ENCODE measurements at regions not wholly inside any gene's neighbourhood (a gene's known extent, or its start where the extent isn't known, plus 50 kb on each side); places are given as distances from the start of the nearest gene placed in this dataset.

DNA sequence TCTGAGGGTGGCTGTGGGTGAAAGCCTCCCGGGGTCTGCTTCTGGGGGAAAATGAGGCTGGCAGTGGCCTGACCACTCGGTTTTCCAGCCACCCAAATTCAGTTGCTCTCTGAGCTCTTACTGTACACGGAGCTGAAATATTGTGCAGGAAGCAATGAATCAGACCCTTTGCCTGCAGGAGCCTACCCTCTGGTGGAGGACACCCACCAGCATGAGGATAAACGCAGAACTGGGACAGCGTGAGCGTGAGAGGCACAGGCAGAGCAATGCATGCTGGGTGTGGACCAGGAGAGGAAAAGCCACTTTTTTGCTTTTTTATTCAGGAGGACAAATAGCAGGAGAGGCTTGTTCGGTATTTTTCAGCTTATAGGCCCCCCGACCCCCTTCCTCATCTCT, 298.0 kb downstream of the QKI start:
- Histone ChIP-seq H3K4me3 (no peak overlapping the region), H3K27ac (no peak overlapping the region), H3K4me1 (replicated peaks in 1 of 2) (peaks cover 8 to 11% of the 10 kb centered on the region in 2 donors)
- peak in 1 of 8 experiments; percentile 22 for ATAC-seq (replicated peaks in 6 of 8)
- in situ Hi-C loops (cut with MboI; ENCODE audit: low pct_unique_long_range_greater_than_20kb in 2 of 9, low sequenced_read_pairs in 9 of 9, unreplicated experiment in 9 of 9) = no loop called here
- 46 to 100% (median 81%) methylated on average over 1 to 5 of the region's 8 CpGs; no CpG with 5 or more reads in 3 of the 10 experiments for WGBS, 10 experiments

DNA sequence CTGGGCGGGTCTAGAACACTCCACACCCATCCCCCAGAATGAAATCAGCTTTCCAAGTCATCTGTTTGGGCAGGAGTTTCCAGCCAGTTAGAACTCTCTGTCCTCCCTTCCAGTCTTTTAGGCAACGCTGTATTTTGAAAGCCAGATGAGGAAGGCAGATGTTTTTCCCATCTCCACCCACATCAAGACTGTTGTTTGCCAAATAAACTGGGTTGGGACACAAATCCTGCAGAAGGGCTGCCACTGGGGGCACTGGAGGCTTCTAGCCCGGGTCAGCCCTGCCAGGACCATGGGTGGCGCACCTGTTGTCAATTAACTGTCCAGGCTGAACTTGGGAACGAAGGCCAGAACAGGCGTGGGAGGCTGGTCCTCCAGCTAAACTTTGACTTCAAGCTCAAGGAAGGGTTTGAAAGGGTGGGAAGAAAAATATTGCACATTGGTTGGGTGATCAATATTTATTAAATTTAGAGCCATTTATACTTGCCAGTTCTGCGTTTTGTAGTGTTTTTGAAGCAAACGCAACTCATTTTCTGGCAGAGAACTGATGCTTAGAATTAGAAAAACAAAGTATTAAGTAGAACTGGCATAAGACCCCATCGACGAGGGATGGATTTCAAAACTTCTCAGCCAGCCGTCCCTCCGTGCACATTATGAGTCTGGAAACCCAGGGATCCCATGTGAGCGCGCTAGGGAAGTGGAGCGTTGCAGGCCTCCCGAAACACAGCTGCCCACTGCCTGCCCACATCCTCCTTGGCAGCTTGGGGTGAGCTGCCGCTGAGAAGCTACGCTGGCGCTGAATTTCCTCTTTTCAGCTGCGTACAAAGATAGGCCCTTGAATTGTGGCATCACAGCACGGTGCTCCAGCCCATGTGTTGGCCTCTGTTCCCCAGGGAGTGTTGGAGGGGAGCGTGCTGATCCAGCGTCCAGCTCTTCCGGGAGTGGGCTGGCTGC, 297.4 kb downstream of the QKI start:
- ATAC-seq (replicated peaks in 6 of 8) = peak in 3 of 8 experiments; percentile 78 to 88 (median 86)
- peaks cover 14% of the 10 kb centered on the region in 2 donors for H3K4me1 ChIP-seq (replicated peaks in 1 of 2)
- H3K27ac ChIP-seq = no peak overlapping the region
- H3K4me3 ChIP-seq = no peak overlapping the region
- in situ Hi-C loops (cut with MboI; ENCODE audit: low pct_unique_long_range_greater_than_20kb in 2 of 9, low sequenced_read_pairs in 9 of 9, unreplicated experiment in 9 of 9) = no loop called here
- WGBS, 10 experiments = 9 to 97% (median 79%) methylated on average over 2 to 11 of the region's 24 CpGs

DNA sequence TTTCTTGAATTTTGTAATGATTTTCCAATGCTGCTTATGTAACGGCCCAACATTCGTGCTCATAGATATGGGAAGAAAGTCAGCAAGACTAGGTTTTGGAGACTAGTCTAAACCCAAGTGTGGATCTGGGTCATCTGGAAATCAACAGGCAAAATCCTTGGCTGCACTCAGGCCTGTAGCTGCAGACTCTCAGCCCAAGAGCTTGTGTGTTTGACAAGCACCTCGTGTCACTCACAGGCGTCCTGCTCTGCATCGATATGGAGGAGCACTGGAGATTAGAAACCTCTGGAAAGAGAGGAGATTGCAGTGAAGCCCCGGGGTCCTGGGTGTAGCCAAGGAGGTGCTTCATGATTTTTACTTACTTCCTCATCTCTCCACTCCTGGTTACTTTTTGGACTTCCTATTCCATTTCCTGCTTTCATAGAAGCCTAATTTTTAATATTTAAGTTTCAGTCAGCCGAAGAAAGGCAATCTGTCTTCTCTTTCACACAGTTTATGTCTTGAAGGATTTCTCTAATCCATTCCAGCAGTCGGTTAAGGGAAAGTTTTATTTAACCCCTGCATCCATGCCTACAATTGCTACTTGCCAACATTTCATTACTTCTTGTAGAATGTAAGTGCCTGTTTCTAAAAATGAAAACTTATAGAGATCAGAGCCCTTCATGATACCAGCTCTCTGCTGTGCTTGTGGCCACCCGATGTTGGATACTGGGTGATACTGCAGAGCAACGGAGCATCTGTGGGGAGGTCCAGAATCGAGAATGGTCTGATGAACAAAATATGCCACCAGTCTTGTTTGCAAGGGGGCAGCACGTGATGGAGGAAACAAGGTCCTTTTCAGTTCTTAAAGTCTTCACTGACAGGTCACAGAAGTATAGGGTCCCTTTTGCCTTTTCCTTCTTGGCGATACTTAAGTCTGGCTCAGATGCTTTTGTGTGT, 296.3 kb downstream of the QKI start:
- in situ Hi-C loops (cut with MboI; ENCODE audit: low pct_unique_long_range_greater_than_20kb in 2 of 9, low sequenced_read_pairs in 9 of 9, unreplicated experiment in 9 of 9) = no loop called here
- ATAC-seq (replicated peaks in 6 of 8) = no peak
- no peak overlapping the region for H3K4me3 ChIP-seq
- peaks cover 14% of the 10 kb centered on the region in 2 donors for H3K4me1 ChIP-seq (replicated peaks in 1 of 2)
- 15 to 95% (median 87%) methylated on average over 4 to 13 of the region's 13 CpGs for WGBS, 10 experiments
- no peak overlapping the region for H3K27ac ChIP-seq

DNA sequence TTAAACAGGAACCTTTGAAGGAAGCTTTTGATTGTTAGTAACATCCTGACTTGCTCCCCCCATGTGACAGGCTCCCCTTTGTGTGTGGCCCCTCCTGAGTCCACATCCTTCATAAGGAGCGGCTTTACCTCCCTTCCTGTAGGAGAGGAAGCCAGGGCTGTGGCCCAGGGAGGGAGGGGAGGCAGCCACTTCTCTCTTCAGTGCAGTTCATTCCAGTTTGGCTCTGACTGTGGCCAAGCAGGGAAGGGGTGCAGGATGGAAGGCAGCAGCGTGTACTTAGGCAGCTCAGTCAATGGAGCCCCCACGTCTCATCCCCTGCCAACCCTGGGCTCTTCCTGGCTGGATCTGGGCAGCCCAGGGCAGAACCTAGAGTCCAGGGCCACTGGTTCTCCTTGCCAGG, 295.2 kb downstream of the QKI start:
- no peak overlapping the region for H3K4me3 ChIP-seq
- peak in 5 of 8 experiments; percentile 53 to 73 (median 58) for ATAC-seq (replicated peaks in 6 of 8)
- H3K27ac ChIP-seq = no peak overlapping the region
- in situ Hi-C loops (cut with MboI; ENCODE audit: low pct_unique_long_range_greater_than_20kb in 2 of 9, low sequenced_read_pairs in 9 of 9, unreplicated experiment in 9 of 9) = no loop called here
- 50 to 100% (median 83%) methylated on average over 1 to 3 of the region's 3 CpGs; no CpG with 5 or more reads in 7 of the 10 experiments for WGBS, 10 experiments
- peaks cover 14% of the 10 kb centered on the region in 2 donors for H3K4me1 ChIP-seq (replicated peaks in 1 of 2)

DNA sequence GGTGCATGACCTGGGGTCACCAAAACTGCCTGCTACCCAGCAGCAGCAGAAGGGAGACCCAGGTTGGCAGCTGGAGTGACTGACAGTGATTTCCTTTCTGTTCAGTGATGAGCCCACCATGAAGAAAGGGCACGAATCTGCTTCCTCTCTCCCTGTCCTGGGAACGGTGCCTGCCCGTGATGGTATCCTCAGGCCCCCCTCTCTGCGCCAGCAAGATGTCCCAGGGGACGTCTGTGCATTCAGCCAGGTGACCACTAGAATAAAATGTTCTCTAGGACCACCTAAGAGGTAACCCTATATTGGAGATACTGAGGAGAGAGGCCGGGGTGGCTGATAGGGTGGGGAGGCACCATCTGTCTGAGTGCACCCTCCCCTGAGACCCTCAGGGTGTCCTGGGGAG, 294.7 kb downstream of the QKI start:
- in situ Hi-C loops (cut with MboI; ENCODE audit: low pct_unique_long_range_greater_than_20kb in 2 of 9, low sequenced_read_pairs in 9 of 9, unreplicated experiment in 9 of 9) = no loop called here
- H3K4me1 ChIP-seq (replicated peaks in 1 of 2) = peaks cover 14% of the 10 kb centered on the region in 2 donors
- peak in 2 of 8 experiments; percentile 4 to 19 for ATAC-seq (replicated peaks in 6 of 8)
- no peak overlapping the region for H3K4me3 ChIP-seq
- H3K27ac ChIP-seq = no peak overlapping the region
- WGBS, 10 experiments = 58 to 93% (median 70%) methylated on average over 1 to 6 of the region's 6 CpGs; no CpG with 5 or more reads in 4 of the 10 experiments

DNA sequence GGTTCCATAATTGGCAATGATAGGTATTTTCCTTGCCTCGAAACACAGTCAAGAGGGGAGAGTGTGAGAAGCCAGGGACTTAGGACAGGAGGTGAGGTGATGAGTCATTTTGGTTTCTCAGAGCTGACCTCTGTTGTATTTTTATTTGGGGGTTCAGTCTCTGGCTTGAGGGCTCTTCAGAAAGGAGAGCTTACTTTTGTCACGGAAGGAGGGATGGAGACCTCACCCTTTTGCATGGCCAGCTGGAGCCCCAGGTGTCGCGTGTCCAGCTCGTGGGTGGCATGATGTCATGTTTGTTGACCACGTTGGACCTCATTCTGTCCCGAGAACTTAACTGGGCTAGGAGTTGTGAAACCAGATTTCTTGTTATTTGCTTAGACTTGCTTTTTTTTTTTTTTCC, 293.9 kb downstream of the QKI start:
- Histone ChIP-seq H3K4me1 (replicated peaks in 1 of 2) (peaks cover 14% of the 10 kb centered on the region in 2 donors), H3K4me3 (no peak overlapping the region), H3K27ac (no peak overlapping the region)
- ATAC-seq (replicated peaks in 6 of 8) = no peak
- 65 to 100% (median 86%) methylated on average over 1 to 7 of the region's 7 CpGs; no CpG with 5 or more reads in 1 of the 10 experiments for WGBS, 10 experiments
- in situ Hi-C loops (cut with MboI; ENCODE audit: low pct_unique_long_range_greater_than_20kb in 2 of 9, low sequenced_read_pairs in 9 of 9, unreplicated experiment in 9 of 9) = no loop called here

DNA sequence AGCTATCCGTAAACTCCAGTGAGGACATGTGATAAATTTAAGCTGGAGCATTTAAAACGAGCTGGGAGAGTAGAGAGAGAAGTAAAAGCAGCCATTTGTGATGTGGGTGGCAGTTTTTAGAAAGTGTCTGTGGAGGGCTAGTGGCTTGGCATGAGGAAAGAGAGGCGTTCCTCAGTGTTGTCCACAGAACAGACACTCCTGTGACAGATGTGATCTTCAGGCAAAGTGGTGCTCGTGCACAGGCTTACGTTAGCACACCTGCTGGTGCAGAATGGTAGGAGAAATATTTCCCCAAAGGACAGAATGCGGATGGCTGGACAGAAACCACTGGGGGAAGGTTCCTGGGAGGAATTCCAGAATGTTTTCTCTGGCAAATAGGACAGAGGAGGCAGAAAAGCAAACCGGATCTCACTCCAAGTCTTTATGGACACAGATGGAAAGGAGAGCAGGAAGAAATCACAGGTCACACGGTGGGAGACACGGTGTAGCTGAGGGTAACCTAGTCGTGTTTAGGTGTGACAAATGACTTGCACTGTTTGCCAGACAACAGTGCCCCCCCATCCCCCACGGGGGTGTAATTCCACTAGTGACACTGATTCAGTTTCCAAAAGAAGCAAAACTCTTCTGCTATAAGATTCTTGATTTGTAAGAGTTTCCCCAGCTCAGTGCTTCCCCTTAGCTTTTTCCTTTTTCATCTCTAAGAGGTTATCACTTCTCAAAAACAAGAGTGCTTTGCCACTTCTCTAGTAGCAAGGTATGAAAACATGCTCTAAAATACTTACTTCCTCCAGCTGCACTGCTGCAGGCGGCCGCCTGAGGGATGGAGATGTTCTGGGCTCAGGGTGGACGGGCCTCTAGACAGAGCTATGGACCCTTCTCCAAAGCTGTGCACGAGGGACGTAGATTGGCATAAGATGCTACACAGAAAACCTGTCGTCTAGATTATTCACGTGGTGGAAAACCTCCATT, 293.2 kb downstream of the QKI start:
- peak in 6 of 8 experiments; percentile 22 to 54 (median 47) for ATAC-seq (replicated peaks in 6 of 8)
- in situ Hi-C loops (cut with MboI; ENCODE audit: low pct_unique_long_range_greater_than_20kb in 2 of 9, low sequenced_read_pairs in 9 of 9, unreplicated experiment in 9 of 9) = no loop called here
- Histone ChIP-seq H3K4me1 (replicated peaks in 1 of 2) (peaks cover 14% of the 10 kb centered on the region in 2 donors), H3K4me3 (no peak overlapping the region), H3K27ac (no peak overlapping the region)
- 0 to 100% (median 85%) methylated on average over 1 to 17 of the region's 18 CpGs; no CpG with 5 or more reads in 1 of the 10 experiments for WGBS, 10 experiments

DNA sequence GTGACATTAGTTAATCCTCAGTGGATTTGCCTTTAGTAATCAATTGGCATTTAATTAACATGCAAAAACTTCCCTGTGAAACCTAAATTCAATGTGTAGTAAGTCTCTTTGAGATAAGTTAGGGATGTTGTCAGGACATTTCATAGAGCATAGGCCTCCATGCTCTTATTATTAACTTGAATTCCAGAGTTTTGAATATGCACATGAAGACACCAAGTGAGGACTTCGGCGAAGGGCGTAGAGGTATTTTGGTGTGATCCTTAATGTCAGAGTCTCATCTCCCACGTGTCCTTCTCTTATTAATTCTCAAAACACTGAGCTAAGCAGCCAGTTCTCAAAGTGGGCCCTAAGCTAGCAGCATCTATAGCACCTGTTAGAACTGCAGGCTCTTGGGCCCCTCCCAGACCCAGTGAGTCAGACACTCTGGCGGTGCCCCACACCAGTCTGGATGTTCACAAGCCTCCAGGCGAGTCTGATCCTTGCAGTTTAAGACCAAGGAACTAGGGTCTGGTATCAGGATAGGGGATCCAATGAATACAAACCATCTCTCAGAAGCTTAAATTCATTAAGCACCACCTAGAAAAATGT, 292.1 kb downstream of the QKI start:
- no peak overlapping the region for H3K27ac ChIP-seq
- in situ Hi-C loops (cut with MboI; ENCODE audit: low pct_unique_long_range_greater_than_20kb in 2 of 9, low sequenced_read_pairs in 9 of 9, unreplicated experiment in 9 of 9) = no loop called here
- no peak overlapping the region for H3K4me3 ChIP-seq
- H3K4me1 ChIP-seq (replicated peaks in 1 of 2) = peaks cover 14% of the 10 kb centered on the region in 2 donors
- ATAC-seq (replicated peaks in 6 of 8) = peak in 5 of 8 experiments; percentile 46 to 81 (median 65)
- 24 to 95% (median 69%) methylated on average over 2 to 5 of the region's 6 CpGs; no CpG with 5 or more reads in 4 of the 10 experiments for WGBS, 10 experiments

DNA sequence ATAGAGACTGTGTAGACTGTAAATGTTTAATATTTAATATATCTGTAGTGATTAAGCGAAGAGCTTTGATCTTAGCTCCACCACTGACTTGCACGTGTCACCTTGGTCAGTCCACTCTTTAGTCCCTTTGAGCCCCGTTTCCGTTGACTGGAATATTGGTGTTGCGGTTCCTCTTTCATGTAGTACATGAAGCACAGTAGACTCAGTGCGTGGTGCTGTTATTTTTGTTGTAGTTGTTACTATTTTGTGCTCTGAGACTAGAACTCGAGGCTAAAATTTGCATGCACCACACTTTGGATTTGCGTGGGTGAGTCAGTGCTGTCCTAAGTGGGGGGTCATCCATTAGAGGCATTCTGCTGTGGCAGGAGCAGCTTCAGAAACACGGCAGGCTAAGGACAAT, 291.4 kb downstream of the QKI start:
- peaks cover 14% of the 10 kb centered on the region in 2 donors for H3K4me1 ChIP-seq (replicated peaks in 1 of 2)
- ATAC-seq (replicated peaks in 6 of 8) = no peak
- H3K4me3 ChIP-seq = no peak overlapping the region
- H3K27ac ChIP-seq = no peak overlapping the region
- in situ Hi-C loops (cut with MboI; ENCODE audit: low pct_unique_long_range_greater_than_20kb in 2 of 9, low sequenced_read_pairs in 9 of 9, unreplicated experiment in 9 of 9) = no loop called here
- 51 to 88% (median 70%) methylated on average over 2 to 9 of the region's 9 CpGs for WGBS, 10 experiments

DNA sequence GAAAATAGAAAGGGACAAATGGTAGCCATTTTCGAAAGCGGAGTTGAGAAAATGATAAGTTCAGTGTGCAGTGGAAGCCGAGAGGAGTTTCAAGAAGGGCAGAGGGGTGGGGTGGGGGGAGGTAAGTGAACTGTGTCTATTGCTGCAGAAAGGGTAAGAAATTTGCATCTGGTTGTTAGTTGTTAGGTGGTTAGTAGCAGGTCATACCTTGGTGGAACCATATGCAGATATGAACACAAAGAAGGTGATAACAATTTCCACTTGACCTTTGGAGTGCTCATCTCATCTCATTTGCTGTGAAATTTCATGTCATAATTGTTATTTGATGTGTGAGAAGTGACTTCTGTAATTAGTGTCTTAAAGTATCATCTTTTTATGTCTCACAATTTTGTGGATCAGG, 288.2 kb downstream of the QKI start:
- Histone ChIP-seq H3K27ac (no peak overlapping the region), H3K4me3 (no peak overlapping the region), H3K4me1 (replicated peaks in 1 of 2) (peaks cover 7 to 8% of the 10 kb centered on the region in 2 donors)
- no peak for ATAC-seq (replicated peaks in 6 of 8)
- in situ Hi-C loops (cut with MboI; ENCODE audit: low pct_unique_long_range_greater_than_20kb in 2 of 9, low sequenced_read_pairs in 9 of 9, unreplicated experiment in 9 of 9) = no loop called here
- WGBS, 10 experiments = 60 to 100% (median 93%) methylated on average over 1 to 3 of the region's 3 CpGs; no CpG with 5 or more reads in 2 of the 10 experiments

DNA sequence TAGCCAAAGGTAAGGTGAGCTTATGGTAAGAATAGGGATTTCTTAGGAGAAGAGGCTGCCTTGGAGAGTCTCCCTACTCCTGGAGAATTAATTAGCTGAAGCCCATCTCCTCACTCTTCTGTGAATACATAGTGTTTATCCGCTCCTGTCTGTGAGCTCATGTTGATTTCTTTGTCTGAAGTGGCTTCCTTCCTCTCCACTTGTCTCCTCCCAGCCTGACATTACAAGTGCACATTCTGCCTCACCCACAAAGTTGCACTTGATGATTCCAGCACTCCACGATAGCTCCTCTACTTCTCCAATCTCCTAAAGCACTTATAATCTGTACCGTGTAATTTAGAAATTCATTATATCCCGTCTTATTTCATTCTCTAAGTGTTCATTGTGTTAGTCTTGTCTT, 287.2 kb downstream of the QKI start:
- WGBS, 10 experiments = 75 to 100% (median 86%) methylated on average over 1 to 4 of the region's 4 CpGs; no CpG with 5 or more reads in 1 of the 10 experiments
- Histone ChIP-seq H3K27ac (no peak overlapping the region), H3K4me3 (no peak overlapping the region), H3K4me1 (replicated peaks in 1 of 2) (peaks cover 0 to 4% of the 10 kb centered on the region in 2 donors)
- no peak for ATAC-seq (replicated peaks in 6 of 8)
- in situ Hi-C loops (cut with MboI; ENCODE audit: low pct_unique_long_range_greater_than_20kb in 2 of 9, low sequenced_read_pairs in 9 of 9, unreplicated experiment in 9 of 9) = no loop called here

DNA sequence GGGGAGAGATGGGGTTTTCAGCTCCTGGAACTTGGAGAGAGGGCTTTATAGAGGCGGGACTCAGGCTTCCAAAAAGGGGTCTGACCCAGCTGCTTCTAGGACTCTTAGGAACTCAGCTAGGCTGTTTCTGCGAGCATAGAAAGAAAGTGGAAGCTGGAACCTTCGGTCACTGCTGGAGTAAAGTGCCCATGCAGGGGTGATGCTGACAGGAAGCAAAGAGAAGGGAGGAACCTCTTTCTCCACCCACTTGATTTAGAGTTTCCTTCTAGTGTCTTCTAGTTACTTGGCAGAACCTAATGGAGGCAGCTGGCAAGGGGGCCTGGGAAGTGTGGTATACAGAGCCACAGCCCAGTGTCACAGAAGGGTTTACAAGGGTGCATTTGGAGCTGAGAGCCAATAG, 283.6 kb downstream of the QKI start:
- no peak overlapping the region for H3K4me3 ChIP-seq
- no peak overlapping the region for H3K27ac ChIP-seq
- 0 to 100% (median 78%) methylated on average over 1 to 3 of the region's 3 CpGs; no CpG with 5 or more reads in 4 of the 10 experiments for WGBS, 10 experiments
- H3K4me1 ChIP-seq (replicated peaks in 1 of 2) = peaks cover 13 to 14% of the 10 kb centered on the region in 2 donors
- ATAC-seq (replicated peaks in 6 of 8) = no peak
- in situ Hi-C loops (cut with MboI; ENCODE audit: low pct_unique_long_range_greater_than_20kb in 2 of 9, low sequenced_read_pairs in 9 of 9, unreplicated experiment in 9 of 9) = no loop called here
